Cardiac fibroblast (primary cell): ENCODE measurements at regions not wholly inside any gene's neighbourhood (a gene's known extent, or its start where the extent isn't known, plus 50 kb on each side); places are given as distances from the start of the nearest gene placed in this dataset.
"Not testable (repeated sequence)": the region's sequence is repeated elsewhere in the genome, so short reads cannot be mapped to it uniquely, and the experiment has no call there.

ENCODE experiments used
- DNase-seq, 2 donors: peaks; one replicate each; pipeline versions ENCODE4 v3.0.0 to v3.0.0-alpha.2; 2010; ENCODE audit warnings: low read depth in 2 of 2
- H3K4me3 ChIP-seq, 2 donors: replicated peaks in 1 of 2; 1 replicate in 1 of 2; 2 replicates in 1 of 2; pipeline ENCODE4 v1.5.1; 2011; ENCODE audit warnings: low read depth in 2 of 2, low read length in 2 of 2, mild to moderate bottlenecking in 2 of 2, moderate library complexity in 1 of 2
- TF ChIP-seq, protein P1 (sequence below): IDR thresholded peaks from one replicate; pipeline ENCODE4 v1.5.1; 2011; ENCODE audit warnings: low read depth, mild to moderate bottlenecking, low read length, inconsistent platforms

DNA sequence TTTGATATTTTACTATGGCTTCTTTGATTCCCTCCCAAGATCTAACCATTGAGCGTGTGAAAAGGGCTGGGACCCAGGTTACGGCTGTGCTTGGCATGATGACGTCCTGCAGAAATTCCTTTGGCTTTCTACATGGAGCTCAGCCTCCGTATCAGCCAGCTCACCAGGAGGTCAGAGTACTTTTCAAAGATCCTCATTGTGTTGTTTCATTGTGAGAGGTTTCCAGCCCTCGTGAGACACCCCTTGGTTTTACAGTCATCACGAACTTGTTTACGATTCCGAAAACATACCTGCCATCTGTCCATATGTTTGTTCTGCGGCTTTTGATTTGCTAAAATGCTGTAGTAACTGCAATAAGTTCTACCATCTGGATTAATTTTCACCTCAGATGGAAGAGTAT is 453.1 kb downstream of the TMEM121 start:
- TF ChIP-seq, protein P1, sequence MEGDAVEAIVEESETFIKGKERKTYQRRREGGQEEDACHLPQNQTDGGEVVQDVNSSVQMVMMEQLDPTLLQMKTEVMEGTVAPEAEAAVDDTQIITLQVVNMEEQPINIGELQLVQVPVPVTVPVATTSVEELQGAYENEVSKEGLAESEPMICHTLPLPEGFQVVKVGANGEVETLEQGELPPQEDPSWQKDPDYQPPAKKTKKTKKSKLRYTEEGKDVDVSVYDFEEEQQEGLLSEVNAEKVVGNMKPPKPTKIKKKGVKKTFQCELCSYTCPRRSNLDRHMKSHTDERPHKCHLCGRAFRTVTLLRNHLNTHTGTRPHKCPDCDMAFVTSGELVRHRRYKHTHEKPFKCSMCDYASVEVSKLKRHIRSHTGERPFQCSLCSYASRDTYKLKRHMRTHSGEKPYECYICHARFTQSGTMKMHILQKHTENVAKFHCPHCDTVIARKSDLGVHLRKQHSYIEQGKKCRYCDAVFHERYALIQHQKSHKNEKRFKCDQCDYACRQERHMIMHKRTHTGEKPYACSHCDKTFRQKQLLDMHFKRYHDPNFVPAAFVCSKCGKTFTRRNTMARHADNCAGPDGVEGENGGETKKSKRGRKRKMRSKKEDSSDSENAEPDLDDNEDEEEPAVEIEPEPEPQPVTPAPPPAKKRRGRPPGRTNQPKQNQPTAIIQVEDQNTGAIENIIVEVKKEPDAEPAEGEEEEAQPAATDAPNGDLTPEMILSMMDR: no peak
- no peak overlapping the region for H3K4me3 ChIP-seq
- no peak for DNase-seq

DNA sequence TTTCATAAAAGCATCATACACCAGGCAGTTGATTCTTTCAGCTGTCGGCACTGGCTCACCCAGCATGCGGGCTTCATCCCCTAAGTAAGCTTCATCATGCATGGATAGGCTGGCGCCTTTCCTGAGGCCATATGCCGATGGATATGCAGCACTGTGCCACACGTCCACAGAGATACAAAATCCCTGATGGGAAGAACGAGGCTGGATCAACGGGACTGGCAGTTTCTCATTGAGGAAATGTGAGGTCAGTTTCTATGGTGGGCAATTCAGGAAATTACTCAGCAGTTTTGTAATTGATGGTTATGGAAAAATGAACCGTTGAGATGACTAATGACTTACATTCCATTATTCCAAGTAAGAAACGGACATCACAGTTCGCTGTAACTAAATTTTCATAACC is 453.8 kb downstream of the TMEM121 start:
- H3K4me3 ChIP-seq: no peak overlapping the region
- TF ChIP-seq, protein P1: no peak
- no peak for DNase-seq

DNA sequence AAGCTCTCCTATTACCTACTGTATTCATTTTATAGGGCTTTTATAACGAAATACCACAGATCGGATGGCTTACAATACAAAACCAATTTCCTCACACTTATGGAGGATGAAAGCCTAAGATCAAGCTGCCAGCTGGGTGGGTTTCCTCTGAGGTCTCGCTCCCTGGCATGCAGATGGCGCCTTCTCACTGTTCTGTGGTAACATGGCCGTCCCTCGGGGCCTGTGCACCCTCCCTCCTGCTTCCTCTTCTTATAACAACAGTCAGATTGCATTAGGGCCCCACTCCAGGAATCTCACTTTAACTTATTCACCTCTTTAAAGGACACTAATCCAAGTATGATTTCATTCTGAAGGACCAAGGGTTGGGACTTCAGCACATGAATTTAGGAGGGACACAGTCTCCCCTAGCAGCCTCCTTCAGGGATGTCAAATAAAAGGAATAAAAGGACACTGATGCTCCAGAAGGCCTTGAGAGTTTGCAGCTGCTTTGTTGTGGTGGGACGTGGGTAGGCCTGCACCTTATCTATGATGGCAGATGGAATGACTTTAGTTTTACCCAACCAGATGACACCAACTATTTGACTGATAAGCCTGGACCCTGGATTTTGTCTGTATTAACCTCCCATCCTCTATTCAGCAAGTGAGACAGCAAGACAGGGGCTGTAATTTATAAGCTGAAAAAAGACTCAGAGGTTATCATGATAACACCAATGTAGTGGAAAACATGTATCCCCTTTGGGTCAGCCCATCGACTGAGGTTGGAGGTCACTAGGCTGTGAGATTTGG is 455.3 kb downstream of the TMEM121 start:
- H3K4me3 ChIP-seq, DNase-seq: not testable (repeated sequence)

DNA sequence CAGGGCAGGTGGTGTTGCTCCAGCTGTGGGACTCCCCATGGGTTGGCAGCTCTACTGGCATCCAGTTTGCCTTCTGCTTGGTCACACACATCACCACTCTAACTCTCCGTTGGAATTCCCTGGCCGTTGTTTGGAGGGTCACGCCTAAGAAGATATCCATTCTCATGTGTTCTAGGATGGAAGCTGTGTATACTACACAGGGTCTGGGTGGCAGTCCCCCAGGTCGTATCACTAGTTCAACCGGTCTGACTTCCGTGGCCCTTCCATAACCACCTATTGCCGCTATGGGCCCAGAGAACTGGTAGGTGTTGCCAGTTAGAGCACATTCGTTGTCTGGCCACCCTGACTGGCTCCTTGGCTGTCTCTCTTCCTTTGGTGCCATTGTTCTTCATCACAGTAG is 456.3 kb downstream of the TMEM121 start:
- TF ChIP-seq, protein P1: no peak
- no peak for DNase-seq
- H3K4me3 ChIP-seq: no peak overlapping the region

DNA sequence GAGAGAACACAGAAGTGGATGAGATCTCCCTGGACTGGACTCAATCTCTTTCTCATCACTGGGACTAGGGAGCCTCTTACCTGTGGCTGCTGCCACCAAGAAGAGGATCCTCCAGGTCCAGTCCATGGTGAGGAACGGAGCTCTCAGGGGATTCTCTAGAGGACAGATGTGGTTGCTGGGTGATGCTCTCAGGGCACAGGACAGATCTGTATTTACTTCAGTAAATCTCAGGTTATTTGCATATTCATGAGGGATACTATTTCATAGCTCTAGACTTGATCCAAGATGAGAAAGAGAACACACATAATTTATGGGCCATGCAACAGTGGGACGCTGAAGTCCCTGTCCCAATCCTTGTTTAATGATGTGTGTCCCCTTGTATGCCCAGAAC is 460.5 kb downstream of the TMEM121 start:
- TF ChIP-seq, protein P1: no peak
- DNase-seq: no peak
- H3K4me3 ChIP-seq: no peak overlapping the region

DNA sequence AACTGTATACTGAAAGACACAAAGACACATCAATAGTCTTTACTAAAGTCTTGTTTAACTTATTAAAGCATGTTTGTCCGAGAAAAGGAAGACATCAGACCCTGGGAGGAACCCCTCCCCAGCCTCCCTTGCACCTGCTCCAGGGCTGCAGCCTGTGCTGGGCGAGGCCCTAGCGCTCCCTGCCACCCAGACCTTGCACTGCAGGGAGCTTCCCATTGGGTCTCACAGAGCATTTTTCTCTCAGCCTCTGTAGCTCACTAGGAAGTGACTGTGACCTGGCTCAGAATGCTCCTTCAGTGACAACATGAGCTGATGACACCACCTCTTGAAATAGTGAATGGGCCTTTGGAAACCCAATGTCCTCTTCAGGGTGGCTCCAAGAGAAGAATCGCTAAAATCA is 461.2 kb downstream of the TMEM121 start:
- DNase-seq: no peak
- TF ChIP-seq, protein P1: no peak
- H3K4me3 ChIP-seq: no peak overlapping the region

DNA sequence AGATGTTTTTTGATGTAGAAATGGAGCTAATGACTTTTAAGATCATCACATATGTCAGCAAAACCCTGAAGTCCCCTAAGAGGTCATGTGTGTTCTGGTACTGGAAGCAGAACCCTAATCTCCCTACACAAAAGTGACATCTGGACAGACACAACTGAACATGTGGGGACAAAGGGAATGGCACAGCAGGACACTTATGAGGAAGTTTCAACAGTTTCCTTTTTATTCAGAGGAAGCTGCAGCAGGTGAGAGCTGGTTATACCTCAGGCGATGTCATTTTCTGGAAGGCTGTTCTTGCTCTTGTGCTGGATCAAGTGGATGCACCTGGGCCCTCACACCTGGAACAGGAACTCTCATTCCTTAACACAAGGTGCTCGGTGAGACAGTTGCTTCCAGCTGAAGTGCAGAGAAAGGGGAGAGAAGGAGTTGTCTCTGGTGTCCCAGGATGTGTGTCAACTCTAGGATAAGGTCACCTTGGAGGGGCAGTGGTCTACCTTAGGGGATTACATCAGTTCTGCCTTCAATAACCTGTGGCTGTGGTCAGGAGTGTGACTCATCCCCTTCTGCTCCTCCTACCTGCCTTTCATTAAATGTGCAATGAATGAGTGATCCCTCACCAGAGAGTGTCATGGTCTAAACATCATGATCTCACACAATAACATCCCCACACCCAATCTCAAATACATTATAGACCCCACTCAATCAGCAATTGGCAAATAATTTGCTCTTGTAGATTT is 463.4 kb downstream of the TMEM121 start:
- no peak for DNase-seq
- H3K4me3 ChIP-seq: no peak overlapping the region
- TF ChIP-seq, protein P1: no peak

DNA sequence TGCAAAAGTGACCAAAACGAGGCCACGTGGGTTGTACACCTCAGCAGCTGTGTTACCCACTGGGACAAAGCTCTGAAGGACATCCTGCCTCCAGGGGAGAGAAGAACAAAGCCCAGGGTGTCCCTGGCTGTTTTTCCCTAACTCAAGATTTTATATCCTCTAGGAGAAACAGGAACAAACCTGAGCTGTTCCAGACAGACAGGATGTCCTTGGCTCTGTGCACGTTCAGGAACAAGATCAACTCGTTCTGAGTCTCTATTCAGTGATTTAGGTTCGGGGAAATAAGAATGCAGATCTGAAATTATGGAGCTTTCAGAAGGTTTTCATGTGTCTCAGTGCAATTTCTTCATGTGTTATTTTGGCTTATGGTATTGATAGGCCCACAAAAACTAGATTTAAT is 465.3 kb downstream of the TMEM121 start:
- DNase-seq, H3K4me3 ChIP-seq: not testable (repeated sequence)
